Gastrocnemius medialis (tissue), 4 donors: ENCODE measurements at regions not wholly inside any gene's neighbourhood (a gene's known extent, or its start where the extent isn't known, plus 50 kb on each side); places are given as distances from the start of the nearest gene placed in this dataset.

Experiments
- CTCF ChIP-seq, 5 experiments: fragments of 450-650 bp in 3 of 5; fragments of 200-600 bp in 2 of 5; sonication (generic) in 2 of 5; IDR thresholded peaks in 4 of 5; conservative IDR thresholded peaks in 1 of 5; 1 replicate in 4 of 5; 2 replicates in 1 of 5; pipeline ENCODE4 v1.5.1; 2016 to 2019; ENCODE audit warnings: antibody characterized with exemption in 5 of 5, mild to moderate bottlenecking in 3 of 5, moderate library complexity in 3 of 5
- POLR2A ChIP-seq, 2 donors: fragments of 450-650 bp; IDR thresholded peaks; one replicate each; pipeline ENCODE4 v1.6.1; 2017; ENCODE audit warnings: antibody characterized with exemption in 2 of 2, mild to moderate bottlenecking in 2 of 2, moderate library complexity in 2 of 2

GRCh38 chr5:159475026-159475425 lies 144.7 kb upstream of the IL12B start:
- TF ChIP-seq CTCF (IDR thresholded peaks at IDR 0.05 in 4 of 5, conservative IDR thresholded peaks at IDR 0.05 in 1 of 5) (no peak), POLR2A (IDR thresholded peaks at IDR 0.05) (no peak)
